DMS 273 treated with DMSO at 0.1 percent for 48 hours (cell line): ENCODE measurements at regions not wholly inside any gene's neighbourhood (a gene's known extent, or its start where the extent isn't known, plus 50 kb on each side); places are given as distances from the start of the nearest gene placed in this dataset.

ENCODE experiments used
- DNase-seq: peaks from one replicate; lab custom pipeline; 2025; lab: John Stamatoyannopoulos, UW

GRCh38 chr6:56766806-56767178 lies 124.1 kb upstream of the DST start:
- DNase-seq = no peak

DNA sequence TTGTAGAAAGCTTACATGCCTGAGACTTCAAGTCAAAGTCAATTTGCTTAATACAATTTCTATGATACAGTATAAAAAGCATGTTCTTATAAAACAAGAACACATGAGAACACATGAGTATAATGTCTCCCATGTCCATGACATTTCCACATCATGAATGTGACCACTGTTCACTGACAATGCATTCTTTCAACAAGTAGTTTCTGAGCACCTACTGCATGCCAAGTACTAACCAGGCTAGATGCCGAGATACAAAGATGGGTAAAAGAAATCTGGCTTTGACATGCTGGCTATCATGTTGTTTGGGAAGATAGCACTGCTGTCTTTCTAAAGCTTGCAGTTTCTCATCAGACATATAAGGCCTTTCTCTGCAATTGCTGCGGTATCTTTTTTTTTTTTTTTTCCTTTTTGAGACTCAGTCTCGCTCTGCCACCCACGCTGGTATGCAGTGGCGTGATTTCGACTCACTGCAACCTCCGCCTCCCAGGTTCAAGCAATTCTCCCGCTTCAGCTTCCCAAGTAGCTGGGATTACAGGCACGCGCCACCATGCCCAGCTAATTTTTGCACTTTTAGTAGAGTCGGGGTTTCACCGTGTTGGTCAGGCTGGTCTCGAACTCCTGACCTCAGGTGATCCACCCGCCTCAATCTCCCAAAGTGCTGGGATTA lies 123.6 kb upstream of the DST start:
- DNase-seq = no peak

DNA sequence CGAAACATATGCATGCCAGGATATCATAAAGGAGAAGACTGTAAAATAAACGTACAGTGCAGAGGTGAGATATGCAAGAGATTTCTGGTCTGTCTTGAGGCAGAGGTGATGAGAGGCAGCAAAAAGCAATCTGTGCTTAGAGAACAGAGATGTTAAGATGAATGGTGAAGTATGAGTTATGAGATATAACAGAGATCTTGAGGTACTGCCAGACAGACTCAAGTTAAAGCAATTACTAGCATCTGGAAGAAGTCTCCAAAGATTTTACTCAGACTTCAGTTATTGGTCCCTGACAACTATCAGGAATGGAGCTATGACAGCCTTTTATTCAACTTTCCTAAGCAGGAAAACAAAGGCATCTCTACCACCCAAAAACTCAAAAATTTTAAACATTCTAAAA lies 122.8 kb upstream of the DST start:
- DNase-seq = no peak

DNA sequence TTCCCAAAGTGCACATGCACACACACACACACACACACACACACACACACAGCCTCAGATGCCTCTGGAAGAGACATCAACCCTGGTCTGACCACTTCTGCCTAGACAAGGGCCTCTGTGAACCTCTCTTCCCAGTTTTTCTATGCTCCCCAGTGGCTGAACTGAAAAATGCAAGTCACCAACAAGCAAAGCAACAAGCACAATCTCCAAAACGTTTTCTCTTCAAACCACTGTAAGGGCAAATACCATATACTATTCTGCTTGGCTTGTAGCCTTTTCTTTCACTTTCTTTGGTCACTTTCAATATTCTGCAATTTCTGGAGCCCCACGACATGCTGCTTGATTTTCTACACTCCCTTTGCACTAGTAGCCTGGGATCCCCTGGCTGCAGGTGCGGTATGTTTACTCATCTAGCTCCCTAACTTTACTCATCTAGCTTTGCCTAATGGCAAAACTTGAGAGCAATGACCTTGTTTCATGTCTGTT lies 121.4 kb upstream of the DST start:
- no peak for DNase-seq

GRCh38 chr6:56761651-56762050 lies 119.0 kb upstream of the DST start:
- no peak for DNase-seq

DNA sequence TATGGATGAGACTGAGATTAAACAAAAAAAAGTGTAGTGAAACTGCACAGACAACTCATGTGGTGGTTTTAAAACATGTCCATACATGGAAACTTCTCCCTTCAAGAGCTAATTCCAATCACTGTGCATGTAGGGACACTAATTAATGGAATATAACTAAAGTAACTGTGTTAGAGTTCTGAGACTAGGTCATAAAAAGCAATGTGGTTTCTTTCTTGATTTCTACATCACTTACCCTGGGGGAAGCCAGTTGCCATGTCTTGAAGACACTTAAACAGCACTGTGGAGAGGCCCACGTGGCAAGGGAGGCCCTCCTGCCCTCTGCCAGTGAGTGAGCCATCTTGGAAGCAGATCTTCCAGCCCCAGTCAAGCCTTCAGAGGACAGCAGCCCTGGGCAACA lies 118.2 kb upstream of the DST start:
- no peak for DNase-seq

DNA sequence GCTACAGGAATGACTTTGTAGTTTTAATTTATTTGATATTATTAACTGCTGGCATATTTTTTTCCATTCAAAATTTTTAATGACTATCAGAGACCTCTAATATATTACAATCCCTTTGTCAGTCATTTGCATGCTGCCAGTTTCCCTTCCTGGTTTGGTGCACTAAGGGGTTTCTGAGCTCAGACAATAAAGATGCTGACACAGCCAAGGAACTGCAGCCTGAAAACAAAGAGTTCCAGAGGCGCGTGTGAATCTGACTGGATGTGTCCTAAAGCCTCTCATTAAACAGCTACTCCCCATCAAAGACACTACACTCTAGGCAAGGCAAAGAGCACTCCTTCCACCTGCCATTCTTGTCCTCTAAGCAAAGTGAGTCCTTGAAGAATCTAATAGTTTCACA lies 116.8 kb upstream of the DST start:
- DNase-seq = no peak

DNA sequence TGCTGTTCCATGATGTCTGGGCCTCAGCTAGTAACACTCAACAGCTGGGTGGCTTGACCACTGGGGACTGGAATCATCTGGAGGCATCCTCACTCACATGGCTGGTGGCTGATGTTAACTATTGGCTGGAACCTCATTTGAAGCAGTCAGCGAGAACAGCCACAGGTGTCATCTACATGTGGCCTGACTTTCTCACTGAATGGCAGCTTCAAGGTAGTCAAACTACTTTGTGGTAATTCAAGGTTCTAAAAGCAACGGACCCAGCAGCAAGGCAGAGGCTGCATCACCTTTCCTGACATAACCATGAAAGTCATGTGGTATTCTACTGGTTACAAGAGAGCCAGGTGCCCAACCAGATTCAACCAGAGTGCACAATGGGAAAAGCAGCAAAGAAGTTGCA lies 115.9 kb upstream of the DST start:
- no peak for DNase-seq

- DNase-seq = no peak
Observed at GRCh38 chr6:56758120-56758519, 115.4 kb upstream of the DST start.

DNA sequence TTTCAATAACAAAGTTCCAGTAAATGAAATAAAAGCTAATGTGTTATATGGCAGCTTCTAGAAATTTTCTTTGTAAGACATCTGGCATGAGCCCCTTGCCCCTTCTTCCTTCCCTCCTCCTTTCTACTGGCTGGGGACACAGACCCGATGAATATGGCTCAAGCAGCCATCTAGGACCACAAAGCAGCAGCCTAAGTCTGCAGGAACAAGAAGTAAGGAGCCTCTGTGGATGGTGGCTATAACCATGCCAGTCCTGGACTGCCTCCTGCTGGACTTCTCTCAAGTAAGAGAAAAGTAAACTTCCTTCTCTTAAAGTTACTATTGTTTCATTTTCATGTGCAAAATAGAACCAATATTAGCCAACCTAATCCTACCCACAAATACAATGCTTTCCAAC lies 114.9 kb upstream of the DST start:
- peak; percentile 37 for DNase-seq

- no peak for DNase-seq
Observed at GRCh38 chr6:56756791-56757587, 114.3 kb upstream of the DST start.

- DNase-seq = no peak
Observed at GRCh38 chr6:56756219-56756789, 113.6 kb upstream of the DST start.

DNA sequence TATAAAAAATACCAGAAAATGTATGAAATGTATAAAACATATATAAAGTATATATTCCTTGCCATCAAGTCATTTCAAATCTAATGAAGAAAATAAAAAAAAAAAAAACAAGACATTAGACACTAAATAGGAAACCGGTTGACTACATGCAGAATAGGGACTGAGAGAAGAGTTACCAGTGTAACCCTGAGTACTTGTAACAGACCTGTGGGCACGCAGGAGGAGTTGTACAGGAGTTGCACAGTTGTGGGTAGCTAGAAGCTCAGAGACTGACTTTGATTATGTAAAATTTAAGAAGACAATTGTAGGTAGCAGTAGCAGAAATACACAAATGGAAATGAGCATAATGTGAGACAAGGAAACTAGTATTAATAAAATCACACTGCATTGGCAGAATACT lies 112.4 kb upstream of the DST start:
- no peak for DNase-seq

DNA sequence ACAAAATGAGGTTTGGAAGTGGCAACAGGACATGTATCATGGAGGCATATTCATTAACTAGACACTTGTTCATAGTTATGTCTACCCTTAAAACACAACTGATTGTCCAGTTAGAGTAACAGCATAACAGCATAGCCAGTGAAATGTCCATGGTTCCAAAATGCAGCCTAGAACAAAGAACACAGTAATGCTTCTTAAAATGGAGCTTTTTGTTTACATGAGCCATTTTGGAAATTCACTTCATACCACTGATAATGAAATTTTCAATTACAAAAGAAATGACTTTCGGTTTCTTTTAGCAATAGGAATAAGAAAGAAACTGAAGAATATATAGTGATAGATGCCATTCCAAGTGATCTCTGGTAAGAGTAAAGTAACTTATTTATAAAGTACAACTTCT lies 111.1 kb upstream of the DST start:
- DNase-seq = no peak

DNA sequence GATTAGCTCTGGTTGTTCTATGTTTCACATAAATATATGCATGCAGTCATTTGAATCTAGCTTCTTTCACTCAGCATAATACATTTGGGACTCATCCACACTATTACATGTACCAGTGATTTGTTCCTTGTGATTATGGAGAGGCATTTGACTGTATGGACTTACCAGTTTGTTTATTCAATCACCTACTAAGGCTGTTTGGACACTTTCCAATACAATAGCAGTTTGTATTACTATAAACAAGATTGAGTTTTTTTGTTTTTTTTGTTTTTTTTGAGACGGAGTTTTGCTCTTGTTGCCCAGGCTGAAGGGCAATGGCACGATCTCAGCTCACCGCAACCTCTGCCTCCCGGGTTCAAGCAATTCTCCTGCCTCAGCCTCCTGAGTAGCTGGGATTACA lies 109.8 kb upstream of the DST start:
- no peak for DNase-seq

DNA sequence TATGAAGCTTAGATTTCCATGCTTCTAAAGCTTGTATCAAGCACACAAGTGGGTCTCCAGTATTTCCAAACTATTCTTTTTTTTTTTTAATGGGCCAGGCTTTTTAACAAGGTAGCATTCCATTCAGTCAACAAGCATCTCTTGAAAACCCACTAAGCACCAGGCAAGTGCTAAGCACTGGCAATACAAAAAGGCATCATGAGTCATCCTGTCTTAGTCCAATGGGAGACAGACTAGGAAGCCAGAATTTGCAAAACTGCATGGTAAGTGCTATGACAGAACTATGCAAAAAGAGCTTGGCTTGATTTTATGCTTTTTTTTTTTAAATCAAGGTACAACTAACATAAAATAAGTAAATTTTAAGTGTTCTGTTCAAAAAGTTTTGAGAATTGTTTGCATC lies 109.3 kb upstream of the DST start:
- no peak for DNase-seq

DNA sequence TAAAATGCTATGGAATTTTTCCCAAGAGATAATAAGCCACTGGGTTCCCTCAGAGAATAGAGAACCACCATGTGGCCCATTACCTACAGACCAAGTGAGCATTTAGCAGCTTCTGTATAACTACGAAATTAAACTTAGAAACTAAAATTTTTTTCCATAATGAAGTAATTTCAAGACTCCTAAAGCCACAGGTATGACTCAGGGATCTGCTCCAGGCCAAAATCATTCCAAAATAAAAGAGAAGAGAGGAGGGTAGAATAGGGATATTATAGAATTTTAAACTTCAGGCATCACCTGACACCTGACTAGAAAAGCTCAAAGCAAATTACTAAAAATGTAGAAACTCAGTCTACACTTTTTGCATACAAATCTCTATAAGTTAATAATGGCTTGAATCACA lies 108.9 kb upstream of the DST start:
- DNase-seq = no peak

GRCh38 chr6:56750686-56751085 lies 108.0 kb upstream of the DST start:
- DNase-seq = no peak

DNA sequence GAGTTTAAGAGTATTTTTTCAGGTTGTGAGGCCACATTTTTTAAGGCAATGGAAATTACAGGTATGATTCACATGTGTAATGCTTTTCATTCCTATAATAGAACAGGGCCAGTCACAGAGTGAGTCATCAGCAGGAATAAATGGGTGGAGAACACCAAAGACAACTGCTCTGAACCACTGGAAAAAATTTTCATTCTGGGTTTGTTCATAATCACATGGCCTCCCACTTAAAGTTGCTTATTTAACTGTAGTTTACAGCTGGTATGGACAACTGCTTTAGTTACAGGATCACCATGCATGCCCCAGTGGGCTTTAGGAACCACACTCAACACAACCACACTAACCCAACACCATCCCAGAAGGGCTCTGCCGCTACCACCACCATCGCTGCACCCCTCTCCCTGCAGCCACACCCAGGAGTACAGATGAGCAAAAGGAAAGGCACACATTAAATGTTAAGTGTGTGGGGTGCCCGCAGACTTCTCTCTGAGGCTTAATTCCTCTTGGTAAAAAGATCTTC lies 107.0 kb upstream of the DST start:
- DNase-seq = no peak

- DNase-seq = no peak
Observed at GRCh38 chr6:56746767-56747504, 104.2 kb upstream of the DST start.

DNA sequence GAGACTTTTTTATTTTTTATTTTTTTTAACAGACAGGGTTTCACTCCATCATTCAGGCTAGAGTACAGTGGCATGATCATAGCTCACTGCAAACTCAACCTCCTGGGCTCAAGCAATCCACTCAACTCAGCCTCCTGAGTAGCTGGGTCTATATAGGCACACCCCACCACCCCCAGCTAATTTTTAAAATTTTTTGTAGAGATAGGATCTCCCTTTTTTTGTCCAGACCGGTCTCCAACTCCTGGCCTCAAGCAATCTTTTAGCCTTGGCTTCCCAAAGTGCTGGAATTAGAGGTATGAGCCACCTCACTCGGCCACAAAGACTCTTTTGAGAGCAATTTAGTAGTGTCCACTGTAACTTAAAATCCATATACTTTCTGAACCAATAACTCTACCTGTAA lies 103.3 kb upstream of the DST start:
- no peak for DNase-seq

- DNase-seq = no peak
Observed at GRCh38 chr6:56745081-56745480, 102.4 kb upstream of the DST start.

GRCh38 chr6:56744528-56744927 lies 101.8 kb upstream of the DST start:
- no peak for DNase-seq
